Fibroblast of lung (primary cell): ENCODE measurements at regions not wholly inside any gene's neighbourhood (a gene's known extent, or its start where the extent isn't known, plus 50 kb on each side); places are given as distances from the start of the nearest gene placed in this dataset.

Experiments used
- CTCF ChIP-seq, 2 donors: IDR thresholded peaks in 1 of 2; conservative IDR thresholded peaks in 1 of 2; 1 replicate in 1 of 2; 2 replicates in 1 of 2; pipeline ENCODE4 v1.5.1; 2011 to 2012; ENCODE audit warnings: low read length in 2 of 2, control low read depth in 1 of 2, inconsistent platforms in 1 of 2, low read depth in 1 of 2, mild to moderate bottlenecking in 1 of 2
- EZH2 ChIP-seq: IDR thresholded peaks from 2 replicates; pipeline ENCODE4 v1.5.1; 2012; ENCODE audit warnings: low read length, control low read depth, mild to moderate bottlenecking; ENCODE audit errors: missing control alignments

GRCh38 chr13:87005511-87005910 lies 665.7 kb upstream of the SLITRK5 start:
- no peak for TF ChIP-seq CTCF (conservative IDR thresholded peaks at IDR 0.05 in 1 of 2, IDR thresholded peaks at IDR 0.05 in 1 of 2; ENCODE audit: low read depth in 1 of 2, low read length in 2 of 2)
- TF ChIP-seq EZH2, result no peak
